ENCODE measurements at regions not wholly inside any gene's neighbourhood (a gene's known extent, or its start where the extent isn't known, plus 50 kb on each side); places are given as distances from the start of the nearest gene placed in this dataset.

GRCh38 chr2:144011553-144011952, 508.4 kb downstream of the ZEB2 start:
- TF ChIP-seq POLR2A (IDR thresholded peaks at IDR 0.05; ENCODE audit: low read depth, low read length) (no peak), TAF1 (IDR thresholded peaks at IDR 0.05; ENCODE audit: borderline replicate concordance, low read depth, low read length) (no peak), POLR2AphosphoS5 (IDR thresholded peaks at IDR 0.05; ENCODE audit: low read depth, low read length) (no peak)
